Choroid plexus epithelial cell (primary cell): ENCODE measurements at regions not wholly inside any gene's neighbourhood (a gene's known extent, or its start where the extent isn't known, plus 50 kb on each side); places are given as distances from the start of the nearest gene placed in this dataset.

Experiments
- DNase-seq: peaks from one replicate; pipeline ENCODE4 v3.0.0-alpha.2; 2010; ENCODE audit warnings: low read depth
- H3K4me3 ChIP-seq: 2 replicates; pipeline ENCODE4 v1.5.1; 2011; ENCODE audit warnings: low read depth, mild to moderate bottlenecking, control low read depth, low read length, moderate library complexity
- CTCF ChIP-seq: conservative IDR thresholded peaks from 2 replicates; pipeline ENCODE4 v1.5.1; 2011; ENCODE audit warnings: low read depth, mild to moderate bottlenecking, control low read depth, inconsistent platforms, low read length, moderate library complexity

GRCh38 chr12:111034886-111035577 lies 114.7 kb upstream of the MYL2 start:
- H3K4me3 ChIP-seq, result no peak overlapping the region
- TF ChIP-seq CTCF, result no peak
- DNase-seq, result peak; percentile 4

- no peak for TF ChIP-seq CTCF
- no peak within 1 kb of the TSS for H3K4me3 ChIP-seq
- no peak for DNase-seq
Observed at GRCh38 chr12:111034083-111034885, 113.9 kb upstream of the MYL2 start, which contains the start of gene CUX2. TSS of gene CUX2 (plus strand) at chr12:111034165.

- no peak for TF ChIP-seq CTCF
- DNase-seq, result no peak
- H3K4me3 ChIP-seq, result no peak overlapping the region
Observed at GRCh38 chr12:111033281-111034082, 113.1 kb upstream of the MYL2 start.

- H3K4me3 ChIP-seq, result no peak overlapping the region
- DNase-seq, result no peak
- TF ChIP-seq CTCF, result no peak
Observed at GRCh38 chr12:111032591-111032919, 112.2 kb upstream of the MYL2 start.

- no peak for TF ChIP-seq CTCF
- H3K4me3 ChIP-seq, result no peak overlapping the region
- no peak for DNase-seq
Observed at GRCh38 chr12:111031916-111032590, 111.7 kb upstream of the MYL2 start.

- H3K4me3 ChIP-seq, result no peak overlapping the region
- no peak for TF ChIP-seq CTCF
- DNase-seq, result no peak
Observed at GRCh38 chr12:111030800-111031199, 110.4 kb upstream of the MYL2 start.
